ENCODE measurements at regions not wholly inside any gene's neighbourhood (a gene's known extent, or its start where the extent isn't known, plus 50 kb on each side); places are given as distances from the start of the nearest gene placed in this dataset.
A peak's percentile ranks its signal among the peaks of the same experiment; 100 is the strongest.

GRCh38 chr6:40340957-40341356, 246.2 kb downstream of the LRFN2 start:
- DNase-seq (ENCODE audit: low read depth): no peak

GRCh38 chr6:40340196-40340595, 247.0 kb downstream of the LRFN2 start:
- DNase-seq (ENCODE audit: low read depth): no peak

GRCh38 chr6:40338306-40338705, 248.9 kb downstream of the LRFN2 start:
- no peak for DNase-seq (ENCODE audit: low read depth)

GRCh38 chr6:40336940-40337760, 250.0 kb downstream of the LRFN2 start:
- DNase-seq (ENCODE audit: low read depth): no peak

- no peak for DNase-seq (ENCODE audit: low read depth)
Measured at GRCh38 chr6:40336296-40336695, 250.9 kb downstream of the LRFN2 start.

GRCh38 chr6:40334496-40335270, 252.5 kb downstream of the LRFN2 start:
- no peak for DNase-seq (ENCODE audit: low read depth)

GRCh38 chr6:40331545-40331944, 255.6 kb downstream of the LRFN2 start:
- DNase-seq (ENCODE audit: low read depth): no peak

- no peak for DNase-seq (ENCODE audit: low read depth)
Measured at GRCh38 chr6:40330301-40330721, 256.9 kb downstream of the LRFN2 start.

GRCh38 chr6:40328986-40329545, 258.1 kb downstream of the LRFN2 start:
- DNase-seq (ENCODE audit: low read depth): no peak

- DNase-seq (ENCODE audit: low read depth): peak; percentile 56
Measured at GRCh38 chr6:40328386-40328985, 258.7 kb downstream of the LRFN2 start.

GRCh38 chr6:40326714-40327421, 260.3 kb downstream of the LRFN2 start:
- DNase-seq (ENCODE audit: low read depth): no peak

- DNase-seq (ENCODE audit: low read depth): no peak
Measured at GRCh38 chr6:40325791-40326190, 261.4 kb downstream of the LRFN2 start.

- DNase-seq (ENCODE audit: low read depth): no peak
Measured at GRCh38 chr6:40325041-40325440, 262.1 kb downstream of the LRFN2 start.

- no peak for DNase-seq (ENCODE audit: low read depth)
Measured at GRCh38 chr6:40323881-40324634, 263.1 kb downstream of the LRFN2 start.

- DNase-seq (ENCODE audit: low read depth): no peak
Measured at GRCh38 chr6:40322336-40322735, 264.8 kb downstream of the LRFN2 start.

GRCh38 chr6:40321616-40322015, 265.5 kb downstream of the LRFN2 start:
- no peak for DNase-seq (ENCODE audit: low read depth)

GRCh38 chr6:40320947-40321346, 266.2 kb downstream of the LRFN2 start:
- DNase-seq (ENCODE audit: low read depth): no peak

GRCh38 chr6:40320441-40320840, 266.7 kb downstream of the LRFN2 start:
- no peak for DNase-seq (ENCODE audit: low read depth)

GRCh38 chr6:40319124-40319523, 268.0 kb downstream of the LRFN2 start:
- no peak for DNase-seq (ENCODE audit: low read depth)

- no peak for DNase-seq (ENCODE audit: low read depth)
Measured at GRCh38 chr6:40315060-40315459, 272.1 kb downstream of the LRFN2 start.

GRCh38 chr6:40313582-40313981, 273.6 kb downstream of the LRFN2 start:
- no peak for DNase-seq (ENCODE audit: low read depth)
